Adrenal gland (tissue), 9 donors: ENCODE measurements at regions not wholly inside any gene's neighbourhood (a gene's known extent, or its start where the extent isn't known, plus 50 kb on each side); places are given as distances from the start of the nearest gene placed in this dataset.

ENCODE experiments used
- DNase-seq, 7 donors: peaks; one replicate each; pipeline ENCODE4 v3.0.0-alpha.2; 2019 to 2020
- H3K27ac ChIP-seq, 5 donors: fragments of 200-600 bp; sonication (generic) in 4 of 5; 1 replicate in 3 of 5; 2 replicates in 2 of 5; pipeline versions ENCODE4 v1.5.1 to v1.8.0; 2016 to 2020; ENCODE audit warnings: mild to moderate bottlenecking in 1 of 5
- H3K27me3 ChIP-seq: fragments of 200-600 bp; 2 replicates; pipeline ENCODE4 v1.8.0; 2021
- H3K36me3 ChIP-seq, 2 donors: fragments of 200-600 bp; replicated peaks in 1 of 2; 1 replicate in 1 of 2; 2 replicates in 1 of 2; pipeline versions ENCODE4 v1.5.1 to v1.8.0; 2018 to 2022
- H3K4me1 ChIP-seq, 2 donors: fragments of 200-600 bp; replicated peaks in 1 of 2; 1 replicate in 1 of 2; 2 replicates in 1 of 2; pipeline versions ENCODE4 v1.5.1 to v1.8.0; 2018 to 2021
- H3K4me3 ChIP-seq, 4 donors: fragments of 200-600 bp; sonication (generic) in 3 of 4; one replicate each; pipeline ENCODE4 v1.5.1; 2016 to 2018
- H3K9me3 ChIP-seq, 3 donors: fragments of 200-600 bp; sonication (generic) in 1 of 3; replicated peaks in 1 of 3; 1 replicate in 2 of 3; 2 replicates in 1 of 3; pipeline versions ENCODE4 v1.5.1 to v1.8.0; 2016 to 2021
- POLR2A ChIP-seq, 2 donors: fragments of 450-650 bp; IDR thresholded peaks; one replicate each; pipeline ENCODE4 v1.6.1; 2017; ENCODE audit warnings: antibody characterized with exemption in 2 of 2, mild to moderate bottlenecking in 2 of 2, moderate library complexity in 1 of 2
- WGBS, 4 donors: extraction: QIAGEN DNeasy Blood & Tissue Kit in 2 of 4; methylation state at CpG; one replicate each; pipeline versions ENCODE4 v1.1.5 to v1.1.7; 2013 to 2017; 5-methylcytosine and 5-hydroxymethylcytosine counted together
- intact Hi-C, 2 donors: fragments of 100-400 bp; cut with DNase I; formaldehyde crosslinking; loops; one replicate each; pipeline versions ENCODE4 v1.14.1 to v1.15.0; 2022 to 2023
- TF ChIP-seq, protein P1 (sequence below), 6 experiments: fragments of 450-650 bp in 4 of 6; fragments of 200-600 bp in 2 of 6; sonication (generic) in 1 of 6; IDR thresholded peaks; 1 replicate in 5 of 6; 2 replicates in 1 of 6; pipeline versions ENCODE4 v1.5.1 to v1.8.0; 2016 to 2021; ENCODE audit warnings: antibody characterized with exemption in 6 of 6, mild to moderate bottlenecking in 2 of 6, moderate library complexity in 1 of 6
- donor health status: healthy with polysubstance abuse.
- donor health status: Bipolar disorder and iron deficiency.
- donor health status: DM: yes; HTN: yes; CAD: no.
- donor health status: DM: no; HTN: no; CAD: no.
- donor health status: DM: no; HTN: no; CAD: no.

DNA sequence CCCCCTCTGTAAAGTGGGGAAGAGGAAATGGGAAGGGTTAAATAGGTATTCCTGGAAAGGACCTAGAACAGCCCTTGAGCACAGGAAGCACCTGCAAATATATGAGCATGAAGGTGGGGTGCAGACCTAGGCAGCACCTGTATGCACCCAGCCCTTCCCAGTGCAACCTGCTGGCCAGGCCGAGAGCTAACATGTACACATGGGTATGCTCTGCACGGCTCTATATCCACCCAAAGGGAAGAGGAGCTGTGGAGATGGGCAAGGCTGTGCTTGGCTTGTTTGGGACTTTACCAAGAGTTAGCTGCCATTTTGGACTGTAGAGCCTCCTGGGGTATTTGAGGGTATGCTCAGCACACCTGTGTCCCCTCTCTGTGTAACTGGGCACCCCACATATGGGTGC, 171.2 kb downstream of the KLF13 start:
- Histone ChIP-seq H3K9me3 (no peaks in the 10 kb centered on the region), H3K27ac (no peak overlapping the region), H3K4me1 (no peaks in the 10 kb centered on the region), H3K36me3 (no peaks in the 10 kb centered on the region), H3K27me3 (no peaks in the 10 kb centered on the region), H3K4me3 (no peak overlapping the region)
- 86 to 100% (median 91%) methylated on average over 2 of the region's 2 CpGs for WGBS, 4 donors
- TF ChIP-seq POLR2A (IDR thresholded peaks at IDR 0.05) = no peak
- TF ChIP-seq, protein P1, sequence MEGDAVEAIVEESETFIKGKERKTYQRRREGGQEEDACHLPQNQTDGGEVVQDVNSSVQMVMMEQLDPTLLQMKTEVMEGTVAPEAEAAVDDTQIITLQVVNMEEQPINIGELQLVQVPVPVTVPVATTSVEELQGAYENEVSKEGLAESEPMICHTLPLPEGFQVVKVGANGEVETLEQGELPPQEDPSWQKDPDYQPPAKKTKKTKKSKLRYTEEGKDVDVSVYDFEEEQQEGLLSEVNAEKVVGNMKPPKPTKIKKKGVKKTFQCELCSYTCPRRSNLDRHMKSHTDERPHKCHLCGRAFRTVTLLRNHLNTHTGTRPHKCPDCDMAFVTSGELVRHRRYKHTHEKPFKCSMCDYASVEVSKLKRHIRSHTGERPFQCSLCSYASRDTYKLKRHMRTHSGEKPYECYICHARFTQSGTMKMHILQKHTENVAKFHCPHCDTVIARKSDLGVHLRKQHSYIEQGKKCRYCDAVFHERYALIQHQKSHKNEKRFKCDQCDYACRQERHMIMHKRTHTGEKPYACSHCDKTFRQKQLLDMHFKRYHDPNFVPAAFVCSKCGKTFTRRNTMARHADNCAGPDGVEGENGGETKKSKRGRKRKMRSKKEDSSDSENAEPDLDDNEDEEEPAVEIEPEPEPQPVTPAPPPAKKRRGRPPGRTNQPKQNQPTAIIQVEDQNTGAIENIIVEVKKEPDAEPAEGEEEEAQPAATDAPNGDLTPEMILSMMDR (IDR thresholded peaks at IDR 0.05) = no peak
- no peak for DNase-seq
- intact Hi-C loops = no loop called here

DNA sequence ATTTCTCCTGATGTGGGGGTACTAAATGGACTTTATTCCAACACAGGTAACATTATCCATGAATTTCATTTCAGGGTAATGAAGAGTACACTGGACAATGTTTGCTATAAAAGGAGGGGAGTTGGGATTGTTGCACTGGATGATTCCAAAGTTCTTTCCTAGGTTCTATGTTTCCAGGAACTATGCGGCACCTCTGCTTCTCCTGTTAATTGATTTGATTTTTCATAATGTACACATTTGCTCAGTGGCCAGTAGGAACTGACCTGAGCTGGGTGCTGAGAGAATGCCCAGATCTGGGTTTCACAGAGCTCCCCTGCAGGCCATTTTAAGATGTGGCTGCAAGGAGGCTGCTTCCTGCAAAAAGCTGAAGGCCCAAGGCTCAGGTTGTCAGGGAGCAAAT, 171.7 kb downstream of the KLF13 start:
- no peaks in the 10 kb centered on the region for H3K36me3 ChIP-seq
- H3K9me3 ChIP-seq = no peaks in the 10 kb centered on the region
- WGBS, 4 donors = 96 to 100% (median 100%) methylated on average over 1 of the region's 1 CpG
- TF ChIP-seq, protein P1 (IDR thresholded peaks at IDR 0.05) = no peak
- TF ChIP-seq POLR2A (IDR thresholded peaks at IDR 0.05) = no peak
- H3K27me3 ChIP-seq = no peaks in the 10 kb centered on the region
- intact Hi-C loops = no loop called here
- DNase-seq = no peak
- no peak overlapping the region for H3K27ac ChIP-seq
- no peaks in the 10 kb centered on the region for H3K4me1 ChIP-seq
- no peak overlapping the region for H3K4me3 ChIP-seq

DNA sequence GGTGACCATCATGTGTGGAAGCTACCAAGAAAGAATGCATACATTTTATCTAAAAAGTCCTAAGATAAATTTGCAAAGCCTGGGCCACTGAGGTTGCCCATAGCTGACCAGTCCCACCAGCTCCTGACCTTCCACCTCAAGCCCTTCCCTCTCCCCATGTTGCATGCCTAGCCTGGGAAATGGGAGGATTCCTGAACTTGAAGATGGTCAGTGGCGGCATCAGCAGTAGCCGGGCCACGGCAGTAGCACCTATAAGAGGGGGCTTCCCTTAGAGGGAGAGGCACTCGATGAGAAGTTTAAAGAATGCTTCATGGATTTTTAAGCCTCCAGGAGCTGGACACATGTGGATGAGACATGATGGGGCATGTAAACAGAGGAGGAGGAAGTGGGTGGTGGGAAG, 172.1 kb downstream of the KLF13 start:
- intact Hi-C loops = no loop called here
- TF ChIP-seq, protein P1 (IDR thresholded peaks at IDR 0.05) = no peak
- TF ChIP-seq POLR2A (IDR thresholded peaks at IDR 0.05) = no peak
- 86 to 94% (median 91%) methylated on average over 4 of the region's 4 CpGs for WGBS, 4 donors

DNA sequence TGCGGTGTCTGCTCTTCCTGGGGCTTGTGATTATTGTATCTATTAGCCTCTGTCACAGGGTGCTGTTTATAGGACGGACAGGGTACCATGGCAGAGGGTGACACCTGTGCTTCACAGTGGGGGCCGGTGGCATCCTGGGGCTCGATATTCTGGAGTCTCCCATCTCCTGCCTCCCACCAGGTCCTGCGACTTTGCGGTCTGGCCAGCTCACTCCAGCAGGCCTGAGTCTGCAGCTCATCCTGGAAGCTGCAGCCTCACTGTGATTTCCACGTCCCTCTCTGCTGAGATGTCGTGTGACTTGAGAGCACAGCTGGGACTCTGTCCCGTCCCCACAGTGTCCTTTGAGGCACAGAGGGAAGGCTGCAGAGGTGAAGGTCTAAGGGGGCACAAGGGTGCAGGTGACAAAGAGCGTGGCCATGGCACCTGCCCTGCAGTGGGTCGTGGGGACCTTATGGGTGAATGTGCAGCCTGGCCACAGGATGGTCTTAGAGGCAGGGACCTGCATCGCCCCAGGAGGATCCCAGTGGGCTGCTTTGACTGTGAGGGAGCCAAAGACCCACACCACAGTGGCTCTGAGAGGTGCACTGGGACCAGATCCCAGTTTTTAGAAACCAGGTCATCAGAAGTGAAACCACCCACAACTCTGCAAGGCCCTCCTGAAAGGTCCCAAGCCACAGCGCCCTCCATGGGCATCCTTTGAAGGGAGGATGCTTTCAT, 172.8 kb downstream of the KLF13 start:
- H3K9me3 ChIP-seq = no peaks in the 10 kb centered on the region
- intact Hi-C loops = no loop called here
- WGBS, 4 donors = 84 to 89% (median 87%) methylated on average over 7 to 13 of the region's 13 CpGs
- H3K27ac ChIP-seq = peak overlapping the region in 1 of 5 donors; percentile 71
- no peak for TF ChIP-seq POLR2A (IDR thresholded peaks at IDR 0.05)
- TF ChIP-seq, protein P1 (IDR thresholded peaks at IDR 0.05) = no peak
- DNase-seq = no peak
- H3K4me1 ChIP-seq = no peaks in the 10 kb centered on the region
- H3K27me3 ChIP-seq = no peaks in the 10 kb centered on the region
- no peaks in the 10 kb centered on the region for H3K36me3 ChIP-seq
- H3K4me3 ChIP-seq = no peak overlapping the region

More for the DNA sequence above, 172.1 kb downstream of the KLF13 start:
- H3K36me3 ChIP-seq = no peaks in the 10 kb centered on the region
- no peaks in the 10 kb centered on the region for H3K27me3 ChIP-seq
- no peak overlapping the region for H3K27ac ChIP-seq
- no peaks in the 10 kb centered on the region for H3K4me1 ChIP-seq
- H3K4me3 ChIP-seq = no peak overlapping the region
- no peaks in the 10 kb centered on the region for H3K9me3 ChIP-seq
- no peak for DNase-seq
